Activated CD4-positive, alpha-beta memory T cell treated with anti-CD3 and anti-CD28 coated beads, Interleukin-2, amount 10 ng/mL, durations not matched to agents 7 days and 5 days (primary cell): ENCODE measurements at regions not wholly inside any gene's neighbourhood (a gene's known extent, or its start where the extent isn't known, plus 50 kb on each side); places are given as distances from the start of the nearest gene placed in this dataset.

ENCODE experiments used
- CTCF ChIA-PET: fragments of 350-600 bp; sonication (Branson Sonifier 250); formaldehyde crosslinking; loops from one replicate; lab custom pipeline; 2021; ENCODE audit warnings: antibody characterized with exemption, inconsistent platforms; lab: Charles Lee
- POLR2A ChIA-PET: fragments of 350-600 bp; sonication (Branson Sonifier 250); formaldehyde crosslinking; loops from one replicate; lab custom pipeline; 2021; ENCODE audit warnings: antibody characterized with exemption; lab: Charles Lee
- DNase-seq: peaks from one replicate; pipeline ENCODE4 v3.0.0-alpha.2; 2020
- H3K27ac Mint-ChIP-seq: one replicate; pipeline ENCODE4 v1.8.0; 2021; ENCODE audit warnings: mild to moderate bottlenecking, mixed read lengths
- H3K27me3 Mint-ChIP-seq: one replicate; pipeline ENCODE4 v1.8.0; 2021; ENCODE audit warnings: mixed read lengths
- H3K36me3 Mint-ChIP-seq: one replicate; pipeline ENCODE4 v1.8.0; 2021; ENCODE audit warnings: low read depth, mixed read lengths
- H3K4me1 Mint-ChIP-seq: one replicate; pipeline ENCODE4 v1.8.0; 2021; ENCODE audit warnings: mixed read lengths
- H3K4me3 Mint-ChIP-seq: one replicate; pipeline ENCODE4 v1.8.0; 2021; ENCODE audit warnings: mild to moderate bottlenecking, mixed read lengths
- H3K9me3 Mint-ChIP-seq: one replicate; pipeline ENCODE4 v1.8.0; 2021; ENCODE audit warnings: mixed read lengths

DNA sequence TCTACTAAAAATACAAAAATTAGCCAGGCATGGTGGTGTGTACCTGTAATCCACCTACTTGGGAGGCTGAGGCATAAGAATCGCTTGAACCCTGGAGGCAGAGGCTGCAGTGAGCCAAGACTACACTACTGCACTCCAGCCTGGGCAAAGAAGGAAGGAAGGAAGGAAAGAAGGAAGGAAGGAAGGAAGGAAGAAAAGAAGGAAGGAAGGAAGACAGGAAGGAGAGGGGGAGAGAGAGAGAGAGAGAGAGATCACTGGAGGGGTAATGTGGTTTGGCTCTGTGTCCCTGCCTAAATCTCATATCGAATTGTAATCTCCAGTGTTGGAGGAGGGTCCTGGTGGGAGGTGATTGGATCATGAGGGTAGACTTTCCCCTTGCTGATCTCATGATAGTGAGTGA, 165.5 kb downstream of the KCTD15 start:
- H3K4me1 Mint-ChIP-seq, result no peaks in the 10 kb centered on the region
- peaks cover 6% of the 10 kb centered on the region for H3K27me3 Mint-ChIP-seq
- CTCF ChIA-PET, result no interaction called here
- H3K27ac Mint-ChIP-seq, result no peak overlapping the region
- POLR2A ChIA-PET, result no interaction called here
- no peaks in the 10 kb centered on the region for H3K9me3 Mint-ChIP-seq
- no peak overlapping the region for H3K4me3 Mint-ChIP-seq
- no peaks in the 10 kb centered on the region for H3K36me3 Mint-ChIP-seq
- DNase-seq, result no peak

DNA sequence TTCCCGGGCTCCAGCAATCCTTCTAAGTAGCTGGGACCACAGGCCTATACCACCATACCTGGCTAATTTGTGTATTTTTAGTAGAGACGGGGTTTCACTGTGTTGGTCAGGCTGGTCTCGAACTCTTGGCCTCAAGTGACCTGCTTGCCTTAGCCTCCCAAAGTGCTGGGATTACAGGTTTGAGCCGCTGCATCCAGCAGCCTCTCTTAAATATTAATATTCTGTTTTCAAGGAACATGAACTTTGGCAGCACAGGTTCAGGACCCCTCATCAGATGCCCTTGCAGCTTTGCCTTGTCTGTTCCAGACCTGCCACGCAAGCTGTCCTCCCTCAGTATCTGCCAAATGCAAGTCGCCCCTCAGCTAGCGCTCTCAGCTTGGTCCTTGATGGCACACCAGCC, 166.8 kb downstream of the KCTD15 start:
- Mint-ChIP-seq H3K4me1 (no peaks in the 10 kb centered on the region), H3K27ac (no peak overlapping the region), H3K4me3 (no peak overlapping the region), H3K36me3 (no peaks in the 10 kb centered on the region), H3K9me3 (no peaks in the 10 kb centered on the region), H3K27me3 (peaks cover 6% of the 10 kb centered on the region)
- no peak for DNase-seq
- CTCF ChIA-PET, result no interaction called here
- POLR2A ChIA-PET, result no interaction called here

DNA sequence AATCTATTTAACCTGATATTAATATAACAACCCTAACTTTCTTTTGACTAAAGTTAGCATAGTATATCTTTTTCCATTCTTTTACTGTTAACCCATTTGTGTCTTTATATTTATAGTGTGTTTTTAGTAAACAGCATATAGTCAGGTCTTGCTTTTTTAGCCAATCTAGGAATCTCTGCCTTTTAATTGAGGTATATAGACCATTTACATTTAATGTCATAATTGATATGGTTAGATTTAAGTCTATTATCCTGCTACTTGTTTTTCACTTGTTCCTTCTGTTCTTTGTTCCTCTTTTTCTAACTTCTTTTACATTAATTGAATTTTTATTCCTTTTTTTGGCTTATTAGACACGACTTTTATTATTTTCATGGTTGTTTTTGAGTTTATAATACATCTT, 174.4 kb downstream of the KCTD15 start:
- Mint-ChIP-seq H3K4me3 (no peak overlapping the region), H3K27ac (no peak overlapping the region), H3K36me3 (no peaks in the 10 kb centered on the region), H3K9me3 (peaks cover 2% of the 10 kb centered on the region), H3K4me1 (no peaks in the 10 kb centered on the region), H3K27me3 (peaks cover 18% of the 10 kb centered on the region)
- ChIA-PET CTCF (no interaction called here), POLR2A (no interaction called here)
- DNase-seq, result no peak

- no peak for DNase-seq
- Mint-ChIP-seq H3K27me3 (peaks cover 19% of the 10 kb centered on the region), H3K36me3 (no peaks in the 10 kb centered on the region), H3K4me3 (no peak overlapping the region), H3K9me3 (no peaks in the 10 kb centered on the region), H3K4me1 (no peaks in the 10 kb centered on the region), H3K27ac (no peak overlapping the region)
- ChIA-PET CTCF (no interaction called here), POLR2A (no interaction called here)
Observed at GRCh38 chr19:33977756-33978685, 181.4 kb downstream of the KCTD15 start.

- CTCF ChIA-PET, result no interaction called here
- Mint-ChIP-seq H3K4me1 (no peaks in the 10 kb centered on the region), H3K27ac (no peak overlapping the region), H3K4me3 (no peak overlapping the region), H3K27me3 (peaks cover 20% of the 10 kb centered on the region), H3K36me3 (no peaks in the 10 kb centered on the region), H3K9me3 (peaks cover 3% of the 10 kb centered on the region)
- DNase-seq, result no peak
- POLR2A ChIA-PET, result no interaction called here
Observed at GRCh38 chr19:33982706-33983105, 186.0 kb downstream of the KCTD15 start.

GRCh38 chr19:33988601-33989000, 183.7 kb upstream of the LSM14A start:
- no peak for DNase-seq
- no peaks in the 10 kb centered on the region for H3K36me3 Mint-ChIP-seq
- peaks cover 17% of the 10 kb centered on the region for H3K27me3 Mint-ChIP-seq
- H3K9me3 Mint-ChIP-seq, result peaks cover 9% of the 10 kb centered on the region
- no peaks in the 10 kb centered on the region for H3K4me1 Mint-ChIP-seq
- H3K27ac Mint-ChIP-seq, result no peak overlapping the region
- H3K4me3 Mint-ChIP-seq, result no peak overlapping the region
- POLR2A ChIA-PET, result no interaction called here
- CTCF ChIA-PET, result interaction anchor here (0.8 to 0.9 kb wide), 2 partner anchors 9 to 17 kb away, joined by 3 read pairs; no protein-coding TSS in a partner anchor

DNA sequence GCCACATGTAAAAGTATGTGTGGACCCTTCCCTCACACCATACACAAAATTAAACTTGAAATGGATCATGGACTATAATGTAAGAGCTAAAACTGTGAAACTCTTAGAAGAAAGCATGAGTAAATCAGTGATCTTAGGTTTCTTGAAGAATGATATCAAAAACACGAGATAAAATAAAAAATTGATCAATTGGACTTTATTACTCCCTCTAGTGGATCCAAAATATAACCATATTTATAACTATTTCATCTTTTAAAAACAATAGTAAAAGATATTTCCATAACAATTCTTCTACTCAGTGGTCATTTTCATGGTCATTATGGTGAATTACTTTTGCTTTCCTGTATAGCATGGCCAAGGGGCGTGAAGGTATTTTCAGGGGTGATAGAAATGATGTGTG, 174.6 kb upstream of the LSM14A start:
- Mint-ChIP-seq H3K4me3 (no peak overlapping the region), H3K27ac (no peak overlapping the region), H3K36me3 (no peaks in the 10 kb centered on the region), H3K27me3 (peaks cover 10% of the 10 kb centered on the region), H3K9me3 (no peaks in the 10 kb centered on the region), H3K4me1 (no peaks in the 10 kb centered on the region)
- ChIA-PET CTCF (interaction anchor here (0.6 to 7.3 kb wide), 11 partner anchors 9 to 220 kb away, joined by 3 to 82 read pairs (median 4); partner anchors contain the start of gene KCTD15), POLR2A (interaction anchor here (1.2 kb wide), 1 partner anchor 220 kb away, joined by 4 read pairs; no protein-coding TSS in a partner anchor)
- no peak for DNase-seq

DNA sequence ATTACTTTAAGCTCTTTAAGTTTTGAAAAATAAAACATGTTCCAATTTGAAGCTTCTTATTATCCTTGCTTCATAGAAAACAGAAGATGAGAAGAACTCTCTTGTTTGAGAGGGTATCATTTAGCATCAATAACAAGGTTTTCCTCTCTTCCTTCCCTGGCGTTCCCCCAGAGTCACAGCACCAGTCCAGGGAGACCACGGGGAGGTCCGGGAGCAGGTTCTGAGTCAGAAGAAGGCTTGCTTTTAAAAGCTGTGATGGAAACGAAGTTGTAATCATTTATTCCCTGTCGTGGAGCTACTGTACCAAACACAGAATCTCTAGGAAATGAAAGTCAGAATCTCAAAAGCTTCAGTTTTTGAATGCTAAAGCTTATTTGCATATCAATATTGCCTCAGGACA, 174.0 kb upstream of the LSM14A start:
- POLR2A ChIA-PET, result interaction anchor here (1.2 kb wide), 1 partner anchor 220 kb away, joined by 4 read pairs; no protein-coding TSS in a partner anchor
- DNase-seq, result no peak
- H3K4me3 Mint-ChIP-seq, result no peak overlapping the region
- no peak overlapping the region for H3K27ac Mint-ChIP-seq
- no peaks in the 10 kb centered on the region for H3K4me1 Mint-ChIP-seq
- CTCF ChIA-PET, result interaction anchor here (0.6 to 7.3 kb wide), 11 partner anchors 9 to 221 kb away, joined by 3 to 82 read pairs (median 4); partner anchors contain the start of gene KCTD15
- no peaks in the 10 kb centered on the region for H3K9me3 Mint-ChIP-seq
- H3K36me3 Mint-ChIP-seq, result no peaks in the 10 kb centered on the region
- peaks cover 11% of the 10 kb centered on the region for H3K27me3 Mint-ChIP-seq

- Mint-ChIP-seq H3K4me1 (no peaks in the 10 kb centered on the region), H3K9me3 (no peaks in the 10 kb centered on the region), H3K27me3 (peaks cover 12% of the 10 kb centered on the region), H3K27ac (no peak overlapping the region), H3K36me3 (no peaks in the 10 kb centered on the region), H3K4me3 (no peak overlapping the region)
- ChIA-PET POLR2A (interaction anchor here (1.2 kb wide), 1 partner anchor 221 kb away, joined by 4 read pairs; no protein-coding TSS in a partner anchor), CTCF (interaction anchor here (0.9 to 7.3 kb wide), 10 partner anchors 8 to 221 kb away, joined by 3 to 82 read pairs (median 4); partner anchors contain the start of gene KCTD15)
- no peak for DNase-seq
Observed at GRCh38 chr19:33998739-33999345, 173.5 kb upstream of the LSM14A start.

DNA sequence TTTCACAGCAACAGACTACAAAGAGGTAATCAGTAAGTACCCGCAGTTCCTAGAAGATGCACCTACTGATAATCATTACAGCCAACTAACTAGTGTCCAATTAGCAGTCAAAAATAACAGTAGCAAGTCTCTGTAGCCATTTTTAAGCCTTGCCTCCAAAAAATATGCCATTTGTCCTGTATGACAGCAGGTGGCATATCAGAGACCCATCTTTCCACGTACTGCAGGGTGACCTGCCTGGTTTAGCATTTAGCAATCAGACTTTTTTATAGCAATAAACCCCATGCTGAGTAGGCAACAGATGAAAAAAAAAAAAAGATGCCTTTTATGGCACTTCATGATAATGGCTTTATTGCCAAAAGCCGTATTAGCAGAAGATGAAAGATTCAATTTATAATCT, 155.3 kb upstream of the LSM14A start:
- Mint-ChIP-seq H3K4me1 (no peaks in the 10 kb centered on the region), H3K27me3 (peaks cover 51% of the 10 kb centered on the region), H3K36me3 (no peaks in the 10 kb centered on the region), H3K4me3 (no peak overlapping the region), H3K9me3 (peaks cover 3% of the 10 kb centered on the region), H3K27ac (no peak overlapping the region)
- ChIA-PET POLR2A (no interaction called here), CTCF (no interaction called here)
- no peak for DNase-seq

GRCh38 chr19:34017601-34018000, 154.7 kb upstream of the LSM14A start:
- DNase-seq, result no peak
- H3K27me3 Mint-ChIP-seq, result peaks cover 47% of the 10 kb centered on the region
- POLR2A ChIA-PET, result no interaction called here
- no peak overlapping the region for H3K27ac Mint-ChIP-seq
- no peaks in the 10 kb centered on the region for H3K9me3 Mint-ChIP-seq
- no peak overlapping the region for H3K4me3 Mint-ChIP-seq
- CTCF ChIA-PET, result no interaction called here
- H3K36me3 Mint-ChIP-seq, result no peaks in the 10 kb centered on the region
- H3K4me1 Mint-ChIP-seq, result no peaks in the 10 kb centered on the region

- ChIA-PET POLR2A (no interaction called here), CTCF (no interaction called here)
- Mint-ChIP-seq H3K4me1 (no peaks in the 10 kb centered on the region), H3K36me3 (no peaks in the 10 kb centered on the region), H3K27ac (no peak overlapping the region), H3K4me3 (no peak overlapping the region), H3K27me3 (peaks cover 52% of the 10 kb centered on the region), H3K9me3 (no peaks in the 10 kb centered on the region)
- no peak for DNase-seq
Observed at GRCh38 chr19:34018546-34018945, 153.8 kb upstream of the LSM14A start.

- Mint-ChIP-seq H3K36me3 (no peaks in the 10 kb centered on the region), H3K27me3 (peaks cover 26% of the 10 kb centered on the region), H3K27ac (no peak overlapping the region), H3K4me3 (no peak overlapping the region), H3K9me3 (no peaks in the 10 kb centered on the region), H3K4me1 (no peaks in the 10 kb centered on the region)
- no peak for DNase-seq
- ChIA-PET CTCF (no interaction called here), POLR2A (no interaction called here)
Observed at GRCh38 chr19:34023381-34023780, 148.9 kb upstream of the LSM14A start.
